Renal cortical epithelial cell (primary cell): ENCODE measurements at regions not wholly inside any gene's neighbourhood (a gene's known extent, or its start where the extent isn't known, plus 50 kb on each side); places are given as distances from the start of the nearest gene placed in this dataset.
A peak's percentile ranks its signal among the peaks of the same experiment; 100 is the strongest.
"Not testable (repeated sequence)": the region's sequence is repeated elsewhere in the genome, so short reads cannot be mapped to it uniquely, and the experiment has no call there.

ENCODE experiments used
- DNase-seq: peaks from one replicate; pipeline ENCODE4 v3.0.0-alpha.2; 2011; ENCODE audit warnings: low read depth

- DNase-seq = no peak
Measured at GRCh38 chr9:12993466-12993865, 218.6 kb downstream of the LURAP1L start.

DNA sequence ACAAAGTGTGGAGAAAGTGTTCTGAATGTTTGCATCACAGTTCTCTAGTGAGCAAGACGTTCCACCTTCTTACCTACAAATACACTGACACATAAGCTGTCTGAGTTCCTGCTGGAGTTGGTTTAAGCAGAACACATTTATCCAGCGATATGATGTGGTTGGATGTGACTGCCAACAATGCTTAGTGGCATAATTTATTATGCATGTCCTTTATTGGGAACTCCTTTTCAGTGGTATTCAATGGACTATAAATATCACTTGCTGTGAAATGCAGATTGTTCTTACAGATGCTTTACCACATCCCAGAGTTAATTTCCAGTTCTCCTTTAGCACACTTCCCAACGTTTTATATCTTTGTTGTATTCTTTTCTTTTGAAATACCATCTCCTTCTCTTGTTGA, 222.2 kb downstream of the LURAP1L start:
- DNase-seq = peak; percentile 22

DNA sequence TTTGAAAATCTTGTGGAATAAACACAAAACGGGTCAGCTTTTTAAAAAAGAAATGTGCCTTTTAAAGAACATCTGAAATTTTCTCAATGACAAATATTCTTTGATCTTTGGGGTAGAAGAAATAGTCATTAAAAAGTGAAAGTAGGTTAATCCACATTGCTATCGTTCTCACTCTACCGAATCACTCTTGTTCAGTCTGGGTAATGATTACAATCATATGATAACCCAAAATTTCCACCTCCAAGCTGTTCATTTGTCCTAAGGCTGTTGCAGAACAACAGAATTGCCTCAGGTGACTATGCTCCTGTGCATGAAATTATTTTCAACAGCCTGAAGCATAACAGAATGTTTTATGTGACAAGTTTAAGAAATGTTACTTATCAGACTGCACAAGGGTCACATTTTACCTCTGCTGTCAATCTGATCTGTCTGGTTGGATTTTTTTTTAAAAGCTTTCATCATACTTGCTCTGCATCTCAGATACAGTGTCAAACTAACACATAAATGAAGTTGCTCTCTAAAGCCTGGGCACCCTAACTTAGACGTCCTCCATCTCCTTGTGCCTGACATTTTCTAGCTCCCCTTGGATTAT, 227.3 kb downstream of the LURAP1L start:
- DNase-seq = peak; percentile 29

DNA sequence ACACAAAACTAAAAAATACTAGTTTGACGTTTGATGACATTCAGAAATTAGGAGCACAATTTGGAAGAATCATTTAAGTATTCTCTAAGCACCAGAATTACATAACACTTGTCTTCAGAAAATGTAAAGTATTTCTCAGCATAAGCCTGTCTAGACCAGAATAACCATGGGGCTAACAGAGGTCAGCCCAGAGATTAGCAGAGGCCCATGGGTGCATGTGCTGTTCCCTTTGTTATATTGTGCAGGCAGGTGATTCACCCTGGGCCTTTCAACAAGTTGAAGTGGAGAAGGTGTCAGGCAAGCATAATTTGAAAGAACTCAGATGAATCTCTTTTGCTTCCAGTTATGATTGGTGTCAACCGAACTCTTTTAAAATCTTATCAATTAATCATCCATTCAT, 227.9 kb downstream of the LURAP1L start:
- peak; percentile 14 for DNase-seq

DNA sequence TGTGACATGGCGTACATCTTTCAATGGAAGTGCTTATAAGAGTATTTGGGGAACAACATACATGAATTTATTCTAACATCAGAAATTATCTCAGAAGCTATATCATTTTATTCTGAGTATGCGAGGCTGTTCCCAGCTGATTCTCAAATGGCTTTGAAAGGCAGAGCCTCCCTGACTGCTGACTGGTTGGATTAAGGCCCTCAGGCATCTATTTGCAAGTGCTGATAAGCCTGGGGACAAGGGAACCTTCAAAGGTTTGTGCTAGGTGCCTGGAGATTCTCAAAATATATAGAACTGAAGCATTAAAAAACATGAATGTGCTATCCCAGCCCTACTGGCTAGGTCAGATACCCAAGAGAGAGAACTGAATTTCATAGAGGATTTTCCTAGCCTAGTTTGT, 235.1 kb downstream of the LURAP1L start:
- no peak for DNase-seq

DNA sequence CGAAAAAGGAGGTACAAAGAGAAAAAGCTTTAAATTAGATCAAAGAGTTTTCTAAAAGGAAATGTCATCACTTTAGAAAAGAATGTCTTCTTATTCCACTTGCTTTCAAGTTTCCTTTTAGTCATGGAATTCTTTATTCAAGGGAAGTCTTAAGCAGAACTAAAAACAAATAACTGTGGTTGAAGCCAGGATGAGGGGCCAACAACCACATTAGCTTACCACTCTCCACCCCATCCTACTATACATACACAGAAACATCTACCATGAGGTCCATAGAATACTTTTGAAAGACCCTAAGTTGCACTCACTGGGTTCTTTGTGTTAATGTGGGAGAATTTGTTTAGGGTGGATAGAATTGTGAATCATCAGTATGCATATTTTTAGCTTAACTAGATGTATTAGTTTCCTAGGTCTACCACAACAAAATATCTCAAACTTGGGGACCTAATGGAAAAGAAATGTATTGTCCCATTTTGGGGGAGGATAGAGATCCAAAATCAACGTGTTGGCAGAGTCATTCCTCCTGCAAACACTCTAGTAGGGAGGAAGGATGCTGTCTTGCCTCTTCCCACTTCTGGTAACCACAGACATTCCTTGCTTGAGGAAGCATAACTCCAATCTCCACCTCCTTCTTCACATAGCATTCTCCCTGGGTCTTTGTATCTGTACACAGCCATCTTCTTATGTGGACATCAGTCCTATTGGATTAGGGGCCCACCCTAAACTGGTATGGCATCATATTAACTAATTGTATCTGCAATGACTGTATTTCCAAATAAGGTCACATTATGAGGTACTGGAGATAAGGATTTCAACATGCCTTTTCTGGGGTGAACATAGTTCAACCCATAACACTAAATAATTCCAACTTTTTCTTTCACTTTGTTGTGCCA, 239.4 kb downstream of the LURAP1L start:
- peak; percentile 29 for DNase-seq

DNA sequence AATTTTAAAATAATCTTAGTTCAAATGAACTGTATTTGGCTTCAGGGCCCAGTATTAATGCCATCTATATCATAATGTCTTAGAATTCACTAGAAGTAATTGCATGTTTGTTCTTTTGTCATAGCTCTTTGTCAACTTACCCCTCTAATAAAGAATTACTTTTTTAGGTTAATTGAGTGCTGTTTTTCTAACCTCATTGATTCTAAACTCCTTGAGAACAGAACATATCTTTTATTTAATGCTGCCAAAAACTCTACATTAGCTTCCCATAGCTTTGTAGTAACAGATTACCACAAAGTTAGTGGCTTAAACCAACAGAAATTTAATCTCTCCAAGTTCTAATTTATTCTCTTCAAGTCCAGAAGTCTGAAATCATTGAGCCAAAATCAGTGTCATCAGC, 242.4 kb downstream of the LURAP1L start:
- DNase-seq = no peak

DNA sequence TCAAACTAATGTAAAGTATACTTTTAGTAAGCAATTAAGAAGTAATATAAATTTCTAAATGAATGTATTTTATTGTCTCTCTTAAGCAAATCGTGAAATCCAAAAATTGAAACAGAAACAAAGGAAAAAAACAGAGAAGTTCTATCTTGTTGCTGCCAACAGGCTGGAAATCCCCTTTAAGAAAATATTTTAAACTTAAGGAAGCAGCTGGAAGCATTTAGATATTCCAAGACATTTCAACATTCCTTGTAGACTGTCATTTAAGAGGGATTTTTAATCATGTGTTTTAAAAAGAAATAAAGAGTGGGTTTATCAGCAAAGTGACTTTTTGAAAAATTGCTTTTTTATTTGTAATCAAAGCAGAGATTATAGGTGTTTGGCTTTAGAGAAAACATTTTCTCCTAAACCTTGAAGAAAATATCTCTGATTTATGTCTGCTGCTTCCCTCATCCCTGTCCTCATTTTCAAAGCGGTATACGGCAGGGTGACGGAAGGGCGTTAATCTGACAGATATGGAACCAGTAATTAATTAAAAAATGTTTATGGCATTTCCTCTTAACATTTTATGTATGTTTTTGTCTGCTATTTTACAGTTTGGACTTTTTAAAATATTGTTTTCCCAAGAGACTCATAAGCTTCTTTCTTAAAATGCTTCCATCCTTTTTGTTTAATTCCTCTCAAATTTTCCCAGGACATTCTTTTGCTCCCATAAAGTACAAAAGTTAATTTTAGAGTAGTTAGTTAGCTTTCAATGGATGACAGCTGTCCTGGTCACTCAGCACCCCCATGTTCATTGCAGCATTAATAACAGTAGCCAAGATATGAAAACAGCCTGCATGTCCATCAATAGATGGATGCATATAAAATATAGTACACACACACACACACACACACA, 245.6 kb downstream of the LURAP1L start:
- no peak for DNase-seq

DNA sequence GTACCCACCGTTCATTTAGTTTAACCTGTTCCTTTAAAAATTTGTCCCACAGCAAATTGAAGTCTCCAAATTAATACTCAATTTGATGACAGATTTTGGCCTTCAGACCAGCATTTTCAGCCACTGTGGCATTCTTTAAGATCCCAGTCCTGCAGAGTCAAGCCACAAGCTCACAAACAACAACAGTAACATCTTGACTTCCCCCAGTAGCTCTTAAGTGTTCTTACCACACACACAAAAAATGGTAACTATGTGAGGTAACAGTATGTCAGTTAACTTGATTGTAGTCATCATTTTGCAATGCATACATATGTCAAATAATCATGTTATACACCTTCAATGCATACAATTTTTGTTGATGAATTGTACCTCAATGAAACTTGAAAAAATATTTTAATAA, 247.9 kb downstream of the LURAP1L start:
- DNase-seq = no peak

GRCh38 chr9:13023498-13023897, 248.7 kb downstream of the LURAP1L start:
- peak; percentile 42 for DNase-seq

DNA sequence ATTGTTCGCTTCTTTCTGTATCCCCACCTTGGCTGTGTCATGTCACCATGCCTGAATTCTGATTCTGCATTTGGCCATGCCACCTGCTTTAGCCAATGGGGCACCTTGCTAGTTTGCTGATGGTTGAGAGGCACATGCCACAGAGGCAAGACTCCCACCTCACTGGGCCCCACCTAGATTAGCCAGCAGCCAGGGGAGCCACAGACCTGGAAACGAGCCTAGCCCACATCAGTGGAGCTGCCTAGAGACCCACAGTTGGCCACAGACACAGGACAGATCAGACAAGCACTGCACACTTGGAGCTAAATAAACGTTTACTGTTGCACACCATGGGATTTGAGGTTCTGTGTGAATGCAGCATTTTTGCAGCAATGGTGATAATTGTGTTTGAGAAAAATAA, 252.1 kb downstream of the LURAP1L start:
- DNase-seq = no peak

DNA sequence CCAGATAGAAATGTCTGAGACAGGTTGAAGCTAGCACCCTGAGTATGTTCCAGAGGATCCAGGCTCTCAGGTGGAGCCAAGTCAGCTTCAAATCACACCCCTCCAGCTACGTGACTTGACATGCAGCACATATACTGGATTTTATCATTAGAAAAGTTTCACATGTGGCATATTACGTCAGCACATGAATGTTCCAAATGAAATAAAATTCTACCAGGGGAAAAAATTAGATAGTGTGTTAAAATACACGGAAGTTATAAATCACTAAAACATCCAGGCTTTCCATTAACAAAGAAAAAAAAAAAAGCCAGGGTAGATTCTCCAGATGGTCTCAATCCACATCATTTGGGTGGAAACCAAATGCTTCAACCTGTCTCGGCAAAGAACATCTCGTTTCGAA, 251.6 kb downstream of the MPDZ start:
- DNase-seq = no peak

DNA sequence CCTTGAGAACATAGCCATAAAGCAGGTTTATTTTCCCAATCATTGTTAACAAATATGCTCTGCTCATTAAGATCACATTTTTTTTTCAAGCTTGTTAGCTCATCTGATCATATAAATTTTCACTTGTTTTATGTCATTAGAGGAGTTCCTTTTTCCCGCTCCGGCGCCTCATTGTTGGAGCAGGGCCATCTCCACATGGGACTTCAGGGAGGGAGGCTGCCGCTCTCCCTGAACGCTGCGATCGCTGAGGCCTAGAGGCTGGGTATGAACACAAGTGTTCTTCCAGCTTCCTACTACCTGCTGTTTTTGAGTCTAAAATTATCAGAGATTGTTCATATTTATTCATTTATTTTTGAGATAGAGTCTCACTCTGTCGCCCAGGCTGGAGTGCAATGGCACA, 246.9 kb downstream of the MPDZ start:
- DNase-seq = no peak

- peak; percentile 42 for DNase-seq
Measured at GRCh38 chr9:13033959-13034693, 245.4 kb downstream of the MPDZ start.

GRCh38 chr9:13034694-13035002, 244.8 kb downstream of the MPDZ start:
- DNase-seq = no peak

DNA sequence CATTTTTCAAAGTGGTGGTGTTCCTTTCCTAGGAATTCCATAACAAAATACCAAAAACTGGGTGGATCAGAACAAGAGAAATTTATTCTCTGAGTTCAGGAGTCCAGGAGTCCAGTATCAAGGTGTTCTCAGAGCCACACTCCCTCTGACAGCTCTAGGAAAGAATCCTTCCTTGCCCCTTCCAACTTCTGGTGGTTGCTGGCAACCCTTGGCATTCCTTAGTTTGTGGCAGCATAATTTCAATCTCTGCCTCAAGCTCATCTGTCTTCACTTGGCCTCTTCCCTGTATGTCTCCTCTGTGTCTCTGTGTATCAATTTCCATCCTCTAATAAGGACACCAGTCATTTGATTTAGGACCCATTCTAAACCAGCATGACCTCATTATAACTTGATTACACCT, 243.7 kb downstream of the MPDZ start:
- peak; percentile 5 for DNase-seq

DNA sequence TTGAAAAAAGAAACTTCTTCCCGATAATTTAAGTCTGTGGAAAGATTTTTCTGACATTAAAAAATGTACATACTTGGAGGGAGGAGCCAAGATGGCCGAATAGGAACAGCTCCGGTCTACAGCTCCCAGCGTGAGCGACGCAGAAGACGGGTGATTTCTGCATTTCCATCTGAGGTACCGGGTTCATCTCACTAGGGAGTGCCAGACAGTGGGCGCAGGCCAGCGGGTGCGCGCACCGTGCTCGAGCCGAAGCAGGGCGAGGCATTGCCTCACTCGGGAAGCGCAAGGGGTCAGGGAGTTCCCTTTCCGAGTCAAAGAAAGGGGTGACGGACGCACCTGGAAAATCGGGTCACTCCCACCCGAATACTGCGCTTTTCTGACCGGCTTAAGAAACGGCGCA, 241.7 kb downstream of the MPDZ start:
- DNase-seq = not testable (repeated sequence)

- DNase-seq = no peak
Measured at GRCh38 chr9:13047827-13048587, 231.5 kb downstream of the MPDZ start.

GRCh38 chr9:13049223-13049622, 230.3 kb downstream of the MPDZ start:
- no peak for DNase-seq

DNA sequence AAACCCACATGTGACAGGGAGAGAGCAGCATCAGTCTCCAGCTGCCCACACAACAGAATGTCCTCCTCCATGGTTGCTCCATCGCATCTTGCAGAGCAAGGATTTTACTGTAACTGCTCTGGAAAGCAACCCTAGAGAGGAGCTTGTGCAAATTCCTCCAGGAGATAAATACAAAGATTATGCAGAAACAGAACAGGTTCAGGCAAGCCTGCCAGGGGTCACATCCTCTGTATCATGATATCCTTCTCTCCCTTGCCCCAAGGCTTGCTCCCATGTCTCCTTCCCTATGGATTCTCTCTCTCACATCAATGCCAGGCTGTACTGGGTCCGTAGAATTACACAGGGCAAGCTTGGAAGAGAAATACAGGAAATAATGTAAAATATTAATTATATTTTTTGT, 226.0 kb downstream of the MPDZ start:
- no peak for DNase-seq

DNA sequence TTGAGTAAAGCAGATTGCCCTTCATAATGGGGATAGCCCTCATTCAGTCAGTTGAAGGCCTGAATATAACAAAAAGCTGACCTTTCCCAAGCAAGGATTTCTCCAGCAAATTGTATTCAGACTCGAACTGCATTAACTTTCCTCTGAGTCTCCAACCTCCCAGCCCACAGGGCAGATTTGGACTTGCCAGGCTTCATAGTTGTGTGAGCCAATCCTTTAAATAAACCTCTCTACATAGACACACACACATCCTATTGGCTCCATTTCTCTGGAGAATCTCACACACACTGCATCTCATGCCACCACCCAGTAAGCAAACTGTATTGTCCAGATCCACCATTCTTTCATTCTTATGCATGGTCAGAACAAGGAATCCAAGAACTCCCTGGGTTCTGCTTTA, 225.1 kb downstream of the MPDZ start:
- no peak for DNase-seq
